Transverse colon (tissue), 3 donors: ENCODE measurements at regions not wholly inside any gene's neighbourhood (a gene's known extent, or its start where the extent isn't known, plus 50 kb on each side); places are given as distances from the start of the nearest gene placed in this dataset.

Experiments used
- CTCF ChIP-seq, 5 experiments: fragments of 200-600 bp in 3 of 5; fragments of 450-650 bp in 2 of 5; sonication (generic) in 3 of 5; IDR thresholded peaks; 1 replicate in 2 of 5; 2 replicates in 3 of 5; pipeline ENCODE4 v1.5.1; 2016 to 2017; ENCODE audit warnings: antibody characterized with exemption in 5 of 5, inconsistent platforms in 3 of 5, mild to moderate bottlenecking in 2 of 5, moderate library complexity in 1 of 5
- EP300 ChIP-seq: sonication (generic); formaldehyde crosslinking; IDR thresholded peaks from one replicate; pipeline ENCODE4 v1.6.1; 2017; ENCODE audit warnings: antibody characterized with exemption, low read depth
- POLR2A ChIP-seq: fragments of 450-650 bp; IDR thresholded peaks from one replicate; pipeline ENCODE4 v1.6.1; 2016; ENCODE audit warnings: antibody characterized with exemption, mild to moderate bottlenecking, moderate library complexity

GRCh38 chr2:129895526-129896082 lies 83.9 kb upstream of the RAB6C start:
- TF ChIP-seq EP300: no peak
- TF ChIP-seq CTCF (IDR thresholded peaks at IDR 0.05): no peak
- no peak for TF ChIP-seq POLR2A
